NCI-H1417 (cell line): ENCODE measurements at regions not wholly inside any gene's neighbourhood (a gene's known extent, or its start where the extent isn't known, plus 50 kb on each side); places are given as distances from the start of the nearest gene placed in this dataset.
A peak's percentile ranks its signal among the peaks of the same experiment; 100 is the strongest.

ENCODE experiments used
- DNase-seq, 3 experiments: peaks; one replicate each; lab custom pipeline; 2025; lab: John Stamatoyannopoulos, UW

DNA sequence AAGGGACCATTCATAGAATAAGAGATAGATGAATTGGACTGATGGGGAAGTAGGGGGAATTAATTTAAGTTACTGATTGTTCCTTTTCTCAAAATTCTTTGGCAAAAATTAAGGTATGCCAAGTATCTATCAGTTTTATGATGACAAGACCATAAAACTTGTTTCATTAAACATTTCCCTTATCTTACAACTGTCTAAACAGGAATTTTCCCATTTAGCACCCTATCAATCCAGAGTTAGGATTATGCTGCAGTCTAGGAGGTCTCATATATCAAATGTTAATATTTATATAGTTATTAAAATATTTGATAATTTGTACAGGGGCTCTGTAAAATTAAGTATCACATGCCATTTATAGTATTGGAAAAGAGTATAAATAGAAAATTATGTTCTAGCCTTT is 51.5 kb upstream of the ARID1B start:
- DNase-seq = no peak

GRCh38 chr6:156720691-156721685 is 56.2 kb upstream of the ARID1B start:
- no peak for DNase-seq

DNA sequence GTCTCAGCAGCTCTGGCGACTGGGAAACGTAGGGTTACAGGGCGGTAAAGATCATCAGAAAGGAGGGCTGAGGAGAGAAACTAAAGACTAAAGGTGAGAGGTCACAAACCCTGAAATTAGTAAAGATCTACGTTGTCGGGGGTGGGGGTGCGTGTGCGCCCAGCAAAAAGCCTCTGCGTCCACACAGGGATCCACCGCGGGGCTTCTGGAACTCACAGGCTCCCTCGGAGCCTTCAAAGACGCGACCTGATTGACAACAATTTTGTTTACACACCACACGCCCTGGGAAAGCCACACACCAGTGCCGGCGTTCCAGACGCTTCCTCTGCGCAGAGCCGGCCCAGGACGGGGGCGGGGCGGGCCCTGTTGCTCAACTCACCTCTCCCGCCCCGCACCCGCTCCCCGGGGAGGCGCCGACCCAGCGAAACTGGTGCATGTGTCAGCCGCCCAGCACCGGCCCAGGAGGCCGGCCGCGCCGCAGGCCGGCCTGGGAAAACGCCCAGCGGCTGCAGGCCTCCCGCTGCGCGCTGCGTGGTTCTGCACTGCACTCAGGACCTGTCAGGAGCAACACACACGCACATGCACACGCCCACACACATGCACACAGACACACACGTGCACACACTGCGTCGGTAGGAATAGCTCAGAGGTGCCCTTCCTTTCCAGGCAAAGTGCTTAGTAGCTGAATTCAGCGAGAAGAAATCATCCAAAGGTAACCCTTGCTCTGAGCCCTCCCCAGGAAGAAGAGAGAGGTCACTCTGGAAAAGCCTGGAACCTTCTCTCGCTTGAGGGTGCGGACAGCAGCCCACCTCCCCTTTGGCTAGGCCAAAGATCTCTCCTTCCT is 57.2 kb upstream of the ARID1B start:
- peak in 1 of 3 experiments; percentile 53 for DNase-seq

DNA sequence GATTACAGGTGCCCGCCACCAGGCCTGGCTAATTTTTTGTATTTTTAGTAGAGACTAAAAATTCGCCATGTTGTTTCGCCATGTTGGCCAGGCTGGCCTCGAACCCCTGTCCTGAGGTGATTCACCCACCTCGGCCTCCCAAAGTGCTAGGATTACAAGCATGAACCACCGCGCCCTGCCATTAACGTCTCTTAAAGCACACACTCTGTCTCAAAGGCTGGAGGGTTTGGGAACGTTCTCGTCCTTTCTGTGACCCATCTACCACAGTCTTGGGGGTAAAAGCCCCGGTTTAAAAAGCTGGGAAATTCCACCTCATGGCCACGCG is 57.8 kb upstream of the ARID1B start:
- DNase-seq = no peak

GRCh38 chr6:156718647-156719394 is 58.4 kb upstream of the ARID1B start:
- DNase-seq = no peak

DNA sequence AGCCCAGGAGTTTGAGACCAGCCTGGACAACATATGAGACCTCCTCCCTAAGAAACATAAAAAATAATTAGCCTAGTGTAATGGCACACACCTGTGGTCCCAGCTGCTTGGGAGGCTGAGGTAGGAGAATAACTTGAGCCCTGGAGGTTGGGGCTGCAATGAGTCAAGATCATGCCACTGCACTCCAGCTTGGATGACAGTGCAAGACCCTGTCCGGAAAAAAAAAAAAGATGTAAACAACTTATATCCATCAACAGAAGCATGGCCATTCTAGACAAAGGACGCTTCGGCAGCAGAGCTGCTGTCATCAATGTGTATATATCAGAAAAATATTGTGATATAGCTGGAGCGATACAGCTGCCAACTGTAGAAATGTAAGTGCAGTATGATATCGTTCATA is 59.6 kb upstream of the ARID1B start:
- no peak for DNase-seq

GRCh38 chr6:156715839-156716238 is 61.3 kb upstream of the ARID1B start:
- DNase-seq = no peak

GRCh38 chr6:156713548-156713947 is 63.6 kb upstream of the ARID1B start:
- DNase-seq = no peak

- peak in 2 of 3 experiments; percentile 18 to 43 for DNase-seq
Measured at GRCh38 chr6:156710479-156710878, 66.7 kb upstream of the ARID1B start.

DNA sequence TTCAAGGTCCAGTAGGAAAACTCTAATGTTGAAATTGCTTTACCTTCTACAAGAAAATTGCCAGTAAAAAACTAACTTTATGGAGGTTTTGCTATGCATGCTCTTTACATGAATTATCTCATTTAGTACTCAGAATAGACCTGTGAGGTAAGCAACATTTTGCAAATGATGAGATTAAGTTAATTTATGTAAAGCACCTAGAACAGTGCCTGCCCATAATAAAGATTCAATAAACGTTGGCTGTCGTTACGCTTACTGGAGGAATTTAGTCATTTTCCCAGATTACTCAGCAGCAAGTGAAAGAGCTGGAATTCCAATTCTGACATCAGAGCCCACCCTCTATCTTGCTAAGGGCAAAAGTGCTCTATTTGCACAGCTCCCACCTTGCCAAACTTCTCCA is 69.4 kb upstream of the ARID1B start:
- no peak for DNase-seq

DNA sequence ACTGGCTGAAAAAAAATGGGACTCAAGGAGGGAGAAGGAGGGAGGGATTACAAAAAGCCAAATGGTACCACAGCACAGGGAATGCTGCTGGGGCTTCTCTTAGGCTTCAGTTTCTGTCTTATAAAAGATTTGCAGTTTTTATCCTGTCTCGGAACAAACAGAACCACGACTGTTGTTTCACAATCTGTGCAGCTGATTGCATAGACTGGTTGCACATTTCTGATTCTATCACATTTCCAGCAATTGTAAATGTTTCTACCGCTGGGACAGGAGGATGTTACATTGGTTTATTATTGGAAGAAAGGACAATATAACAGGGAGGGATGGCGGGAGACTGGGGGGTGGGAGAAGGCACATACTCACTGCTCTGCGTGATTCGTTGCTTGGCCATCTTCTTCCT is 73.5 kb upstream of the ARID1B start:
- DNase-seq = no peak

DNA sequence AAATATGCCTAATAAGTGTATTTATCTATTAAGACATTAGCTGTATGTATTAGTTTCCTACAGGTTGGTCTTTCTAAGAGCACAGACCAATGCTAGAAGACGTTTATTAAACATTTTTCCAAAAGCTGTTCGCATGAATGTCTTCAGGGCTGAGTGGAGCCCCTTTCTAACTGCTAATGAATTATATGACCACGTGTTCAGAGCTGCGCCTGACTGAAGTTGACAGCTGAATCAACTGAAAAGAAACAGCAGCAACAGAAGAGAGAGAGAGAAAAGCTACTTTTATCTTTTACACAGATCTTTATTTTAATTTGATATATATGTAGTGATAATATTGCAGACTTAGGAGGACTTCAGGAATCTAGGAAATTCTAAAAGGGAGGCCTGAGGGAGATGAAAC is 75.2 kb upstream of the ARID1B start:
- no peak for DNase-seq

GRCh38 chr6:156700440-156701057 is 76.6 kb upstream of the ARID1B start:
- no peak for DNase-seq

- no peak for DNase-seq
Measured at GRCh38 chr6:156699935-156700334, 77.2 kb upstream of the ARID1B start.

- DNase-seq = no peak
Measured at GRCh38 chr6:156699017-156699421, 78.2 kb upstream of the ARID1B start.

DNA sequence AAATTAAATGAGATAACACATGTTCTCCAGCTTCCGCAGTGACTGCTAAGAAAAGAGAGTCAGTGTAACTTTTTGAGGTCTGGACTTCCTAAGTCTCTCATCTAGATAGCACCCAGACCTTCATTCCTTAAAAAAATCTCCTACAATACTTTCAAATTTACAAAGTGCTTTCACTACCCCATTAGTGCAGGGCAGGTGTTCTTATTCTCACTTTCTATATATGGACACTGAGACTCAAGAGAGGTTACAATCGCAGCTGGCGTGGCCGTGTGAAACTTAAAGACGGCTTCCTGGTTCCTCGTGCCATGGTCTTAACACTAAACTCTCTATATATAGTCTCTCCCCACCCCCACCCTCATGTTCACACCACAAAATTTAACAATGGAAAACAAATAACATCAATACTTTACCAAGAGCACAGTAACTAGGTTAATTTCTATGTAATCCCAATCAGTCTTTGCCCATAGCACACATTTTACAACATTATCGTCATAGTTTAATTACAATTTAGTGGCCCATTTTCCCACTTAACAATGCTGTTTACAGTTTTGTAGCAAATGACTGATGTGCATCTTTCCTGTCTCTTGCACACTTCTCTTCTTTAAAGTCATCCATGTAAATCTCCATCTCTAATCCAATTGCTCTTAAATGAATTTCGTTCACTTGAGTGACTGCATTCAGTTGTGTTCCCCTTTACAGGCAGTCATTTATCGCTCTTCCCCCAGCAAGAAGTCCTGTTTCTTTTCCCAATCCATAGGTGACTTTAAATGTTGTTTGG is 78.8 kb upstream of the ARID1B start:
- no peak for DNase-seq

- no peak for DNase-seq
Measured at GRCh38 chr6:156697225-156697830, 79.8 kb upstream of the ARID1B start.

DNA sequence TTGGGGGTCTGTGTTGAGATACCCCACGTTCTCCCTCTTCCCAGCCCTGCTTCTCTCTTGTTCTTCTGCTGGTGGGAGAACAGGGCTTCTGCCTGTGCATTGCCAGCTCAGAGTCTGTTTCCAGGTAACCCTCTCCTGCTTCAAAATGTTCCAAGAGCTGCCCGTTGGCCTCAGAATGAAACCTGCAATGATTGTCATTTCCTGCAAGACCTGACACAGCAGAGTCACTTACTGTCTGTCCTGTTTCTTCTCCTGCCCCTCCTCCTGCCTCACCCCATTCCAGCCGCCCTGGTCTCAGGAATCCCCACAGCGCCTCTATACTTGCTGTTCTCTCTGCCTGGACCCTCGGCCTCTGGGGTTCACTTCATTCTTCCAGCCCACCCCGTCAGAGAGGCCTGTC is 81.4 kb upstream of the ARID1B start:
- no peak for DNase-seq

- DNase-seq = no peak
Measured at GRCh38 chr6:156694679-156695078, 82.5 kb upstream of the ARID1B start.

GRCh38 chr6:156691018-156691417 is 86.2 kb upstream of the ARID1B start:
- DNase-seq = no peak

DNA sequence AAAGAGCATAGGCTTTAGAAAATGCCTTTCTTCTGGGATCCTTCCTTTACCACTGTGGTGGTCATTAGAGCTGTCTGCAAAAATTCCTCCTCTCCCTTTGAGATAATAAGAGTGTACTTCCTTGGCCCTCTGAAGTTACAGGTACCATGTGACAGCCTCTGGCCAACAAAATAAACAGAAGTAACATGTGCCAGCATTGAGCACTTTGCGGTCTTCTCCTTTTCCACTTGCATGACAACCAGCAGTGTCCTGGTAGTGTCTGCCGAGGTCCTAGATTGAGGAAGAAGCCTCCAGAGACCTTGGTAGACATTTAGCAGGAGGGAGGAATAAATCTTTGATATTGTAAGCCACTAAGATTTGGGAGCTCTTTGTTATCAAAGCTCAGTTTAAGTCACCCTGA is 87.5 kb upstream of the ARID1B start:
- DNase-seq = no peak
